Lower leg skin (tissue), 3 donors: ENCODE measurements at regions not wholly inside any gene's neighbourhood (a gene's known extent, or its start where the extent isn't known, plus 50 kb on each side); places are given as distances from the start of the nearest gene placed in this dataset.

Experiments
- POLR2A ChIP-seq, 2 donors: fragments of 450-650 bp; IDR thresholded peaks; one replicate each; pipeline ENCODE4 v1.6.1; 2016 to 2017; ENCODE audit warnings: antibody characterized with exemption in 2 of 2, mild to moderate bottlenecking in 1 of 2, moderate library complexity in 1 of 2
- TF ChIP-seq, protein P1 (sequence below), 3 donors: fragments of 450-650 bp; IDR thresholded peaks; one replicate each; pipeline ENCODE4 v1.5.1; 2016; ENCODE audit warnings: antibody characterized with exemption in 3 of 3, mild to moderate bottlenecking in 3 of 3, moderate library complexity in 2 of 3

DNA sequence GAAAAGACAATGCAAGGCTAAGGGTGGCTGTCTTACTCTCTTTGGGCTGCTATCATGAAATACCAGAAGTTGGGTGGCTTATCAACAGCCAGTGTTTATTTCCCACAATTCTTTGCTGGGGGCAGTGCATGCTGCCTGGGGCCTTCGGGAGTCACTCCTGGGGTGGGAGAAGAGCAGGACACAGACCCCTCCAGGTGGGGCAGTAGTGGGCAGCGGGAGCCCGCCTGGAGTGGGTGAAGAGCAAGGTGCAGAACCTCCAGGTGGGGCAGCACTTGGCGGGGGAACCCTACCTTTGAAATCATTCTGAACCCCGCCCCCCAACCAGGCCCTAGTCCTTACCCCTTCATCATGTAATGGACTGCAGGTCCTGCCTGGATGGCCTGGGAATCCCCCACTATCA is 69.6 kb upstream of the THBS2 start:
- TF ChIP-seq, protein P1, sequence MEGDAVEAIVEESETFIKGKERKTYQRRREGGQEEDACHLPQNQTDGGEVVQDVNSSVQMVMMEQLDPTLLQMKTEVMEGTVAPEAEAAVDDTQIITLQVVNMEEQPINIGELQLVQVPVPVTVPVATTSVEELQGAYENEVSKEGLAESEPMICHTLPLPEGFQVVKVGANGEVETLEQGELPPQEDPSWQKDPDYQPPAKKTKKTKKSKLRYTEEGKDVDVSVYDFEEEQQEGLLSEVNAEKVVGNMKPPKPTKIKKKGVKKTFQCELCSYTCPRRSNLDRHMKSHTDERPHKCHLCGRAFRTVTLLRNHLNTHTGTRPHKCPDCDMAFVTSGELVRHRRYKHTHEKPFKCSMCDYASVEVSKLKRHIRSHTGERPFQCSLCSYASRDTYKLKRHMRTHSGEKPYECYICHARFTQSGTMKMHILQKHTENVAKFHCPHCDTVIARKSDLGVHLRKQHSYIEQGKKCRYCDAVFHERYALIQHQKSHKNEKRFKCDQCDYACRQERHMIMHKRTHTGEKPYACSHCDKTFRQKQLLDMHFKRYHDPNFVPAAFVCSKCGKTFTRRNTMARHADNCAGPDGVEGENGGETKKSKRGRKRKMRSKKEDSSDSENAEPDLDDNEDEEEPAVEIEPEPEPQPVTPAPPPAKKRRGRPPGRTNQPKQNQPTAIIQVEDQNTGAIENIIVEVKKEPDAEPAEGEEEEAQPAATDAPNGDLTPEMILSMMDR (IDR thresholded peaks at IDR 0.05), result no peak
- TF ChIP-seq POLR2A (IDR thresholded peaks at IDR 0.05), result no peak
